Testis (tissue), 2 donors: ENCODE measurements at regions not wholly inside any gene's neighbourhood (a gene's known extent, or its start where the extent isn't known, plus 50 kb on each side); places are given as distances from the start of the nearest gene placed in this dataset.

Experiments
- POLR2A ChIP-seq: fragments of 450-650 bp; IDR thresholded peaks from one replicate; pipeline ENCODE4 v1.6.1; 2017; ENCODE audit warnings: antibody characterized with exemption, mild to moderate bottlenecking, moderate library complexity
- TF ChIP-seq, protein P1 (sequence below), 3 experiments: fragments of 450-650 bp in 2 of 3; fragments of 200-600 bp in 1 of 3; sonication (generic) in 1 of 3; IDR thresholded peaks; one replicate each; pipeline ENCODE4 v1.5.1; 2016 to 2019; ENCODE audit warnings: antibody characterized with exemption in 3 of 3, mild to moderate bottlenecking in 2 of 3, moderate library complexity in 1 of 3

- TF ChIP-seq POLR2A = no peak
- TF ChIP-seq, protein P1, sequence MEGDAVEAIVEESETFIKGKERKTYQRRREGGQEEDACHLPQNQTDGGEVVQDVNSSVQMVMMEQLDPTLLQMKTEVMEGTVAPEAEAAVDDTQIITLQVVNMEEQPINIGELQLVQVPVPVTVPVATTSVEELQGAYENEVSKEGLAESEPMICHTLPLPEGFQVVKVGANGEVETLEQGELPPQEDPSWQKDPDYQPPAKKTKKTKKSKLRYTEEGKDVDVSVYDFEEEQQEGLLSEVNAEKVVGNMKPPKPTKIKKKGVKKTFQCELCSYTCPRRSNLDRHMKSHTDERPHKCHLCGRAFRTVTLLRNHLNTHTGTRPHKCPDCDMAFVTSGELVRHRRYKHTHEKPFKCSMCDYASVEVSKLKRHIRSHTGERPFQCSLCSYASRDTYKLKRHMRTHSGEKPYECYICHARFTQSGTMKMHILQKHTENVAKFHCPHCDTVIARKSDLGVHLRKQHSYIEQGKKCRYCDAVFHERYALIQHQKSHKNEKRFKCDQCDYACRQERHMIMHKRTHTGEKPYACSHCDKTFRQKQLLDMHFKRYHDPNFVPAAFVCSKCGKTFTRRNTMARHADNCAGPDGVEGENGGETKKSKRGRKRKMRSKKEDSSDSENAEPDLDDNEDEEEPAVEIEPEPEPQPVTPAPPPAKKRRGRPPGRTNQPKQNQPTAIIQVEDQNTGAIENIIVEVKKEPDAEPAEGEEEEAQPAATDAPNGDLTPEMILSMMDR (IDR thresholded peaks at IDR 0.05) = no peak
These were observed 133.9 kb upstream of the GHITM start for GRCh38 chr10:84005403-84005802.
